H7 (cell line): ENCODE measurements at regions not wholly inside any gene's neighbourhood (a gene's known extent, or its start where the extent isn't known, plus 50 kb on each side); places are given as distances from the start of the nearest gene placed in this dataset.

ENCODE experiments used
- DNase-seq: peaks from one replicate; pipeline ENCODE4 v3.0.0; 2012
- H3K27me3 ChIP-seq: 2 replicates; pipeline ENCODE4 v1.6.0; 2011; ENCODE audit warnings: mild to moderate bottlenecking, low read length; ENCODE audit not compliant: control insufficient read depth, insufficient read depth
- H3K36me3 ChIP-seq: replicated peaks from 2 replicates; pipeline ENCODE4 v1.5.1; 2011; ENCODE audit warnings: low read length; ENCODE audit not compliant: control insufficient read depth, insufficient read depth
- H3K4me3 ChIP-seq: 2 replicates; pipeline ENCODE4 v1.5.1; 2011; ENCODE audit warnings: low read depth, mild to moderate bottlenecking, control low read depth, low read length, moderate library complexity; ENCODE audit not compliant: insufficient read depth

DNA sequence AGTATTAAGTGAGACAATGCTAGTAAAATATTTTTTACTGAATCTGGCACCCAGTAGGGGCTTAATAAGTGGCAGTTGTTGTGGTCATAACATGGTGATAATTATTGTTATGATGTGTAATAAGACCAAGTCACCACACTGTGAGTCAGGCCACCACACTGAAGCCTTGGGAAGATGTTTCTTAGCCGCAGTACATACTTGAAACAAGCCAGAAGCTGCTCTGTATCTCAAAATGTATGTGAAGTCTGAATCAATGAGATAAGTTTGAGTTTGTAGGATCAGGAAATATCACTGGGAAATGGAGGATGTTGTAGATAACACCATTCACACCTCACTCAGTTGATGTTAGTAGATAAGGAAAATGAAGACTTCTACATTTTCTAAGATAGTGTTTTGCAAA, 51.3 kb upstream of the PTPN3 start:
- no peaks in the 10 kb centered on the region for H3K36me3 ChIP-seq
- no peak for DNase-seq
- H3K27me3 ChIP-seq, result no peaks in the 10 kb centered on the region
- H3K4me3 ChIP-seq, result no peak overlapping the region

DNA sequence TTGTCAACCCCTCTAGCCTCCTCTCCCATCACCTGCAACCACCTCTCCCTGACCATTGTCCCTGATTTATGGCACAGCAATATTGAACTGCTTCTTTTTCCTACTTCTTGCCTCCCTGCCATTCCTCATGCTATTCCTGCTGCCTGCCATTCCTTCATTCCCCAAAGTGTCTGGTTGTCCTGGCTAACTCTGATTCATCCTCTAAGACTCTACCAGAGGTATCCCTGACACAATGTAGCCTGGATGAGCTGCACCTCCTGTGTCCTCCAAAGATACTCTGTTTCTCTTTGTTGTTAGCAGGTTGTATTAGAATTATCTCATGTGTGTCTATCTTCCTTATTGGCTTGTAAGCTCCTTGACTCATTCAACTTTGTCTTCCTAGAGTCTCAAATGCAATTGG, 53.5 kb upstream of the PTPN3 start:
- Histone ChIP-seq H3K27me3 (no peaks in the 10 kb centered on the region), H3K4me3 (no peak overlapping the region), H3K36me3 (no peaks in the 10 kb centered on the region)
- DNase-seq, result no peak

DNA sequence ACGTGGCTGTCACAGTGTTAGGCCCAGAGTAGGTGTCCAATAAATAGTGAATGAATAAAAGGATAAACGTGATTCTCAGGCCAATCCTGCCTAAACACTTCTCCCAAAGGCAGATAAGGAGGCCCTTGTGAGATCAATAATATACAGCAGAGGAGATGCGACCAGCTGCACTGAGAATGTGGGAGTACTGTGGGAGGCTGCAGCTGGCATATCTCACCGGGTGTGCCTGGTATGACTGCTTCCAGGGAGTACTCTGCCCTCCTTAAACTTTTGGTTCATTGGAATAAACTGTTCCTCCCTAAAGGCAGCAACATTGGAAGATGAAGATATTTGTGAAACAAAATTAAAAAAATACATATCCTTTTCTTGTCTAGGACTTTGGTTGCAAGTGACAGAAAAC, 57.1 kb upstream of the PTPN3 start:
- Histone ChIP-seq H3K4me3 (no peak overlapping the region), H3K36me3 (no peaks in the 10 kb centered on the region), H3K27me3 (no peaks in the 10 kb centered on the region)
- DNase-seq, result no peak

DNA sequence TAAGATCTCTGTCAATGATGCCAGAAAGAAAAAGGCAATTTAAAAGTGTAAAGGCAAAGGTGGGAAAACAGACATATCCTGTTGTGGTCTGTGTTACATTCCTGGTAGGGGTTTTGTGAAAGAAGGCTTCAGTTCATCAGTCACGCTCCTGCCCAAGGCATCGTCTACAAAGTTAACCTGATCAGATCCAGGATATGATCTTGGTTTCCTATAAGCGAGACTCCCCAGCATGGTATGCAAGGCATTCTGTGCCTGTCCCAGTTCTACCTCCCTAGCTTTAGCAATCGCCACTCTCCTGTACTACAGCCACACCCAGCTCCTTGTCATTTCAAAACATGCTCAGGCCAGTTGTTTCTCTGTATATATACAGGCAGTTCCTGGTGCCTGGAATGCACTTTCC, 58.0 kb upstream of the PTPN3 start:
- no peak for DNase-seq
- no peaks in the 10 kb centered on the region for H3K27me3 ChIP-seq
- H3K36me3 ChIP-seq, result no peaks in the 10 kb centered on the region
- H3K4me3 ChIP-seq, result no peak overlapping the region

GRCh38 chr9:109556786-109557185, 58.7 kb upstream of the PTPN3 start:
- no peak overlapping the region for H3K4me3 ChIP-seq
- no peaks in the 10 kb centered on the region for H3K27me3 ChIP-seq
- no peaks in the 10 kb centered on the region for H3K36me3 ChIP-seq
- DNase-seq, result no peak

GRCh38 chr9:109557481-109557880, 59.4 kb upstream of the PTPN3 start:
- Histone ChIP-seq H3K27me3 (no peaks in the 10 kb centered on the region), H3K36me3 (no peaks in the 10 kb centered on the region)
- no peak for DNase-seq

GRCh38 chr9:109558718-109559151, 60.6 kb upstream of the PTPN3 start:
- no peak for DNase-seq
- Histone ChIP-seq H3K36me3 (no peaks in the 10 kb centered on the region), H3K4me3 (no peak overlapping the region), H3K27me3 (no peaks in the 10 kb centered on the region)

More at GRCh38 chr9:109557481-109557880, 59.4 kb upstream of the PTPN3 start:
- H3K4me3 ChIP-seq, result no peak overlapping the region

DNA sequence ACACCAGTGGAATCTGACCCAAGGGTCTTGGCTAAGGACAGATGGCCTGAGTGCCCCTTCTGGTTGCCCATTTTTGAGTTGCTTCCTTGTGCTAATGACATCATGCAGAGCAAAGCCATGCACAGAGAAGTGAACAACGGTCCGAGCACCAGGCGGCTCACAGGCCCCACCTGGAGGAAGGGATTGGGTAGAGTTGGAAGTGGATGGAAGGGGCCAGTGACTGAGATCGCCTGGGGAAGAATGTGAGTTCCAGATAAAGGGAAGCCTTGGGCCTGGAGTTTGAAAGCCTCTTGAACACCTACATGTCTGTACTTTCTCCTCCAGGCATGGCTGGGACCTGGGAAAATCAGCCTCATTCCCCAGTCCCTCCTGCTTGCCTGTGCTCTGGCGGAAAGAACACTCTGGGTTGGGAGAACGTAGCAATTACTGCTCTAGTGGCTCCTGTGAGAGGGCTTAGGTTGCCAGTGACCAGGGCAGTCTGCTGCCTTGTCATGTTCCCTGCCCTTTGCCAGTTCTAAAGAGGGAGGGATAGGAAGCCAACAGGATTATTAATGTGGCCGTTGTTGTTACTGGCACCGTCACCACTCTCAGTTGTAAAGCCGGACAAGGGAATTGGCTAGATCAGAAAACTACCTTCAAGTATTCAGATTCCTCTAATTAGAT, 62.5 kb upstream of the PTPN3 start:
- Histone ChIP-seq H3K27me3 (no peaks in the 10 kb centered on the region), H3K4me3 (no peak overlapping the region), H3K36me3 (no peaks in the 10 kb centered on the region)
- DNase-seq, result peak; percentile 47

DNA sequence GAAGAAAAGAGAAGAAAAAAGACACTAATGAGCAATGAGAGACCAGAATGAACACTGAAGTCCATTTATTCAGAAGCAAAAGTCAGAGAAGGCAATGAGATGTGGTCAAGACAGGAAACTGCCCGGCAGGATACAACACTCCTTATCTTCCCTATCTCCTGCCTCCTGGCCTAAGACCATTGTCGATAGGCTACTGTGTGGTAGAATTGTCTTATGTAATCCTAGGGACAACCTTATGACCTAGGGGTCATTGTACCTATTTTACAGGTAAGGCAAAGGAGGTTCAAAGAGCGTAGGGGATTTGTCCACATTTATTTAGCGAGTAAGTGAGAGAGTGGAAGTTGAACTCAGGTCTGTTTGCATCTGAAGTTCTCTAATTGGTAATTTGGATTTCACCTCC, 63.0 kb upstream of the PTPN3 start:
- H3K36me3 ChIP-seq, result no peaks in the 10 kb centered on the region
- H3K4me3 ChIP-seq, result no peak overlapping the region
- no peak for DNase-seq
- H3K27me3 ChIP-seq, result no peaks in the 10 kb centered on the region

- Histone ChIP-seq H3K36me3 (no peaks in the 10 kb centered on the region), H3K27me3 (no peaks in the 10 kb centered on the region), H3K4me3 (no peak overlapping the region)
- DNase-seq, result no peak
Measured at GRCh38 chr9:109568089-109568488, 70.0 kb upstream of the PTPN3 start.

DNA sequence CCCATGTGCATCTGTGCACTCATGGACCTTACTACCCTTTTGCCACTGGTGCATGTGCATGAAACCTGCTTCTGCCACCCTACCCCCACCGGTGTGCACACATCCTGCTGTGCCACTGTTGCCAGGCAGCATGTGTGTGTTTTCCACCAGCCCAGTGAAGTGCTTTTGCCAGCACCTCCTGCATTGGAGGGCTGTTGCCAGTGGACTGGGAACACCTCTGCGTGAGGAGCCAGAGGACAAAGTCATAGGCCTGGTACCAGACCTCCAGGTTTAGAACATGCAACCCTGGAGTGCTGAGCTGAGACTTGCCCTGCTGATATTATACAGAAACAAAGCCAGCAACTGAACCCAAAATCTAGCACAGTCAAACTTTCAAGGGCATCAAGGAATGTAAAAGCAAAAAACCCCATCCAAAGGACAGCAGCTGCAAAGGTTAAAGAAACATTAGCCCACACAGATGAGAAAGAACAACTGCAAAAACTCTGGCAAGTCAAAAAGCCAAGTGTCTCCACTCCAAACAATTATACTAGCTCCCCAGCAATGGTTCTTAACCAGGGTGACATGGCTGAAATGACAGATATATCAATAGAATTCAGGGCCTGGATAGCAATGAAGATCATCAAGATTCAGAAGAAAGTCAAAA, 70.6 kb upstream of the PTPN3 start:
- no peaks in the 10 kb centered on the region for H3K36me3 ChIP-seq
- DNase-seq, result no peak
- H3K4me3 ChIP-seq, result no peak overlapping the region
- no peaks in the 10 kb centered on the region for H3K27me3 ChIP-seq

- H3K27me3 ChIP-seq, result no peaks in the 10 kb centered on the region
- peak; percentile 55 for DNase-seq
Measured at GRCh38 chr9:109574061-109574882, 76.2 kb upstream of the PTPN3 start.

GRCh38 chr9:109576762-109577161, 78.7 kb upstream of the PTPN3 start:
- Histone ChIP-seq H3K4me3 (no peak overlapping the region), H3K36me3 (no peaks in the 10 kb centered on the region), H3K27me3 (no peaks in the 10 kb centered on the region)
- no peak for DNase-seq

More at GRCh38 chr9:109574061-109574882, 76.2 kb upstream of the PTPN3 start:
- no peaks in the 10 kb centered on the region for H3K36me3 ChIP-seq
- no peak overlapping the region for H3K4me3 ChIP-seq

DNA sequence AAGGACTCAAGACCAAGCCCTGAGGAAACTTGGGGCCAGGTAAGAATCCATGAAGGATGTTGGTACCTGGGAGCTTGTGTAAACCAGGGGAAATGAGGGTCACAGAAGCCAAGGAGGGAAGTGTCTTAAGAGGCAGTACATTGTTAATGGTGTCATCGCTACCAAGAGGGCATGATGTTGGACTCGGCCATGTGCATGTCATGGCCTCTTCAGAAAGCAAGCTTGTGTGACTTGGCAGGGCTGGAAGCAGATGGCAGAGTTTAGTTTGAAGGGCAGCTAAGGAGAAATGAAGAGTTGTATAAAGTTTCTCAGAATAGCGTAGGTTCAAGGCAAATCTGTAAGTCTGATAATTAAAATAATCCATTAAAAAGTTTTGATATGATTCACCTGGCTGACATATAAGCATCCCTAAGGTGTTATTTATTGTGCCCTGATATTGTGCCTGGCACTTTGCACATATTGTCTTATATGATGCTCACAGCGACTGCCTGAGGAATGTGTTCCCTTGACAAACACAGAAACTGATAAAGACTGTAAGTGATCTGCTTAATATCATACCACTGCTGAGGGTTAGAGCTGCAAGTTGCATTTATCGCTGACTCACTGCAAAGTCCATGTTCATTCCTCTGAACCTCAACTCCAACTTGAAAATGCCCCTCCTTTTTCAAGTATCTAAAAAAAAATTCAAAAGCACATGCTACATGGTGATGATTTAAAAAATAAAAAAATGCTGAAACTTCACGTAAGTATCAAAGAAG, 81.3 kb upstream of the PTPN3 start:
- Histone ChIP-seq H3K27me3 (no peaks in the 10 kb centered on the region), H3K36me3 (no peaks in the 10 kb centered on the region), H3K4me3 (no peak overlapping the region)
- no peak for DNase-seq
